ENCODE measurements at regions not wholly inside any gene's neighbourhood (a gene's known extent, or its start where the extent isn't known, plus 50 kb on each side); places are given as distances from the start of the nearest gene placed in this dataset.

GRCh38 chr12:91990525-91990924 lies 155.1 kb downstream of the BTG1 start:
- H3K4me3 ChIP-seq = no peak overlapping the region

DNA sequence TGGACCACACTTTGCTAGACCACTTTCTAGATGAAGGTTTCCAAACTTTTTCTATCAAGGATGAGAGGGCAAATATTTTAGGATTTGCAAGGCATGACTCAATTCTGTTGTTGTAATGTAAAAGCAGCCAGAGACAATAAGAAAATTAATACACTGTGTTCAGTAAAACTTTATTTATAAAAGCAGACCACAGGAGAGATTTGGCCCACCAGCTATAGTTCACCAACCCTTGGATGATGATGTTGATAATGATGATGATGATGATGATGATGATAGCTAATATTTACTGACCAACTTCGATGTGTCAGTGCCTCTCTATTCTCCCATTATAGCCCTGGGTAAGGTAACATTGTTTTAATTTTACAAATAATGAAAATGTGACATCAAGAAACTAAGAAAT lies 156.5 kb downstream of the BTG1 start:
- WGBS, 5 donors = 89 to 100% (median 92%) methylated on average over 1 of the region's 1 CpG
- no peaks in the 10 kb centered on the region for H3K27me3 ChIP-seq (replicated peaks in 1 of 7)
- TF ChIP-seq, protein P1, sequence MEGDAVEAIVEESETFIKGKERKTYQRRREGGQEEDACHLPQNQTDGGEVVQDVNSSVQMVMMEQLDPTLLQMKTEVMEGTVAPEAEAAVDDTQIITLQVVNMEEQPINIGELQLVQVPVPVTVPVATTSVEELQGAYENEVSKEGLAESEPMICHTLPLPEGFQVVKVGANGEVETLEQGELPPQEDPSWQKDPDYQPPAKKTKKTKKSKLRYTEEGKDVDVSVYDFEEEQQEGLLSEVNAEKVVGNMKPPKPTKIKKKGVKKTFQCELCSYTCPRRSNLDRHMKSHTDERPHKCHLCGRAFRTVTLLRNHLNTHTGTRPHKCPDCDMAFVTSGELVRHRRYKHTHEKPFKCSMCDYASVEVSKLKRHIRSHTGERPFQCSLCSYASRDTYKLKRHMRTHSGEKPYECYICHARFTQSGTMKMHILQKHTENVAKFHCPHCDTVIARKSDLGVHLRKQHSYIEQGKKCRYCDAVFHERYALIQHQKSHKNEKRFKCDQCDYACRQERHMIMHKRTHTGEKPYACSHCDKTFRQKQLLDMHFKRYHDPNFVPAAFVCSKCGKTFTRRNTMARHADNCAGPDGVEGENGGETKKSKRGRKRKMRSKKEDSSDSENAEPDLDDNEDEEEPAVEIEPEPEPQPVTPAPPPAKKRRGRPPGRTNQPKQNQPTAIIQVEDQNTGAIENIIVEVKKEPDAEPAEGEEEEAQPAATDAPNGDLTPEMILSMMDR (IDR thresholded peaks at IDR 0.05 in 8 of 11, conservative IDR thresholded peaks at IDR 0.05 in 3 of 11) = no peak
- TF ChIP-seq POLR2A (IDR thresholded peaks at IDR 0.05) = no peak
- no peak for TF ChIP-seq POLR2AphosphoS5 (IDR thresholded peaks at IDR 0.05)
- H3K36me3 ChIP-seq = no peaks in the 10 kb centered on the region
- no peak for DNase-seq
- no peak overlapping the region for H3K4me3 ChIP-seq
- intact Hi-C loops (cut with DNase I; ENCODE audit: low total_unique reads) = no loop called here
- peaks cover 0 to 47% (median 19%) of the 10 kb centered on the region in 6 donors for H3K4me1 ChIP-seq
- peak overlapping the region in 5 of 8 donors; percentile 29 to 63 (median 34) for H3K27ac ChIP-seq
- no peaks in the 10 kb centered on the region for H3K9me3 ChIP-seq

More at GRCh38 chr12:91990525-91990924, 155.1 kb downstream of the BTG1 start:
- Histone ChIP-seq H3K9me3 (no peaks in the 10 kb centered on the region), H3K4me1 (peaks cover 0 to 33% (median 16%) of the 10 kb centered on the region in 6 donors), H3K36me3 (no peaks in the 10 kb centered on the region), H3K27me3 (replicated peaks in 1 of 7) (no peaks in the 10 kb centered on the region), H3K27ac (peak overlapping the region in 5 of 8 donors; percentile 24 to 47 (median 44))
- TF ChIP-seq POLR2A (IDR thresholded peaks at IDR 0.05) (no peak), POLR2AphosphoS5 (IDR thresholded peaks at IDR 0.05) (no peak)
- TF ChIP-seq, protein P1 (IDR thresholded peaks at IDR 0.05 in 8 of 11, conservative IDR thresholded peaks at IDR 0.05 in 3 of 11) = no peak
- 68 to 81% (median 78%) methylated on average over 2 of the region's 2 CpGs for WGBS, 5 donors
- intact Hi-C loops (cut with DNase I; ENCODE audit: low total_unique reads) = no loop called here
- no peak for DNase-seq

- Histone ChIP-seq H3K36me3 (no peaks in the 10 kb centered on the region), H3K4me3 (no peak overlapping the region), H3K27ac (peak overlapping the region in 7 of 8 donors; percentile 2 to 63 (median 34)), H3K27me3 (replicated peaks in 1 of 7) (no peaks in the 10 kb centered on the region), H3K4me1 (peaks cover 0 to 48% (median 19%) of the 10 kb centered on the region in 6 donors), H3K9me3 (no peaks in the 10 kb centered on the region)
- WGBS, 5 donors = 66 to 79% (median 72%) methylated on average over 7 of the region's 7 CpGs
- TF ChIP-seq POLR2A (IDR thresholded peaks at IDR 0.05) (no peak), POLR2AphosphoS5 (IDR thresholded peaks at IDR 0.05) (peak in 1 of 3 donors; percentile 71)
- intact Hi-C loops (cut with DNase I; ENCODE audit: low total_unique reads) = no loop called here
- DNase-seq = no peak
These were observed 157.3 kb downstream of the BTG1 start for GRCh38 chr12:91988086-91988923.

GRCh38 chr12:91986084-91986483 lies 159.6 kb downstream of the BTG1 start:
- H3K27me3 ChIP-seq (replicated peaks in 1 of 7) = no peaks in the 10 kb centered on the region
- intact Hi-C loops (cut with DNase I; ENCODE audit: low total_unique reads) = no loop called here
- no peak for DNase-seq
- 74 to 82% (median 81%) methylated on average over 2 of the region's 2 CpGs for WGBS, 5 donors
- peaks cover 0 to 34% (median 11%) of the 10 kb centered on the region in 6 donors for H3K4me1 ChIP-seq
- H3K9me3 ChIP-seq = no peaks in the 10 kb centered on the region
- H3K4me3 ChIP-seq = no peak overlapping the region
- no peaks in the 10 kb centered on the region for H3K36me3 ChIP-seq
- peak overlapping the region in 5 of 8 donors; percentile 7 to 42 (median 28) for H3K27ac ChIP-seq
- TF ChIP-seq POLR2A (IDR thresholded peaks at IDR 0.05) (no peak), POLR2AphosphoS5 (IDR thresholded peaks at IDR 0.05) (no peak)
- TF ChIP-seq, protein P1 (IDR thresholded peaks at IDR 0.05 in 8 of 11, conservative IDR thresholded peaks at IDR 0.05 in 3 of 11) = no peak
